ENCODE measurements at regions not wholly inside any gene's neighbourhood (a gene's known extent, or its start where the extent isn't known, plus 50 kb on each side); places are given as distances from the start of the nearest gene placed in this dataset.

- H3K9me3 ChIP-seq = no peaks in the 10 kb centered on the region
- no peaks in the 10 kb centered on the region for H3K27me3 ChIP-seq
- TF ChIP-seq POLR2A (IDR thresholded peaks at IDR 0.05) (no peak), CTCF (IDR thresholded peaks at IDR 0.05) (no peak)
- 64 to 73% methylated on average over 5 of the region's 5 CpGs for WGBS, 2 donors
- H3K4me3 ChIP-seq = no peak overlapping the region
- no peaks in the 10 kb centered on the region for H3K4me1 ChIP-seq
- DNase-seq = peak; percentile 53
- intact Hi-C loops (cut with DNase I; ENCODE audit: low total_unique reads) = no loop called here
- H3K36me3 ChIP-seq (ENCODE audit: low read depth, missing control alignments) = no peaks in the 10 kb centered on the region
- H3K27ac ChIP-seq = no peak overlapping the region
These were observed 55.5 kb upstream of the SGK1 start for GRCh38 chr6:134373282-134373922.

GRCh38 chr6:134372603-134373281 lies 54.8 kb upstream of the SGK1 start:
- no peaks in the 10 kb centered on the region for H3K27me3 ChIP-seq
- no peaks in the 10 kb centered on the region for H3K36me3 ChIP-seq (ENCODE audit: low read depth, missing control alignments)
- no peak for DNase-seq
- H3K9me3 ChIP-seq = no peaks in the 10 kb centered on the region
- 77 to 85% methylated on average over 4 of the region's 4 CpGs for WGBS, 2 donors
- H3K4me3 ChIP-seq = no peak overlapping the region
- no peak overlapping the region for H3K27ac ChIP-seq
- intact Hi-C loops (cut with DNase I; ENCODE audit: low total_unique reads) = no loop called here
- no peaks in the 10 kb centered on the region for H3K4me1 ChIP-seq
- no peak for TF ChIP-seq CTCF (IDR thresholded peaks at IDR 0.05)

- H3K27ac ChIP-seq = no peak overlapping the region
- no peaks in the 10 kb centered on the region for H3K4me1 ChIP-seq
- no peaks in the 10 kb centered on the region for H3K9me3 ChIP-seq
- TF ChIP-seq CTCF (IDR thresholded peaks at IDR 0.05) = no peak
- no peak for TF ChIP-seq POLR2A (IDR thresholded peaks at IDR 0.05)
- H3K27me3 ChIP-seq = no peaks in the 10 kb centered on the region
- H3K36me3 ChIP-seq (ENCODE audit: low read depth, missing control alignments) = no peaks in the 10 kb centered on the region
- no peak overlapping the region for H3K4me3 ChIP-seq
- no peak for DNase-seq
- intact Hi-C loops (cut with DNase I; ENCODE audit: low total_unique reads) = no loop called here
- 87 to 88% methylated on average over 2 of the region's 2 CpGs for WGBS, 2 donors
These were observed 50.8 kb upstream of the SGK1 start for GRCh38 chr6:134368670-134369069.
